Liver (tissue), 7 donors: ENCODE measurements at regions not wholly inside any gene's neighbourhood (a gene's known extent, or its start where the extent isn't known, plus 50 kb on each side); places are given as distances from the start of the nearest gene placed in this dataset.
"Not testable (repeated sequence)": the region's sequence is repeated elsewhere in the genome, so short reads cannot be mapped to it uniquely, and the experiment has no call there.

ENCODE experiments used
- DNase-seq: peaks from one replicate; pipeline ENCODE4 v3.0.0-alpha.2; 2017; ENCODE audit warnings: low spot score
- H3K27ac ChIP-seq, 2 donors: one replicate each; pipeline ENCODE4 v1.7.0; 2013; ENCODE audit warnings: inconsistent platforms in 2 of 2, low read length in 2 of 2, control low read depth in 1 of 2, low read depth in 1 of 2, mild to moderate bottlenecking in 1 of 2
- H3K27me3 ChIP-seq, 4 donors: one replicate each; pipeline versions ENCODE4 v1.6.1 to v1.7.0; 2013; ENCODE audit warnings: low read length in 3 of 4, inconsistent platforms in 1 of 4, mild to moderate bottlenecking in 1 of 4, moderate library complexity in 1 of 4; ENCODE audit not compliant: control insufficient read depth in 4 of 4, insufficient read depth in 4 of 4
- H3K36me3 ChIP-seq, 4 donors: one replicate each; pipeline versions ENCODE4 v1.6.1 to v1.7.0; 2013; ENCODE audit warnings: low read length in 3 of 4, mild to moderate bottlenecking in 3 of 4, low read depth in 1 of 4, moderate library complexity in 1 of 4; ENCODE audit not compliant: control insufficient read depth in 4 of 4, insufficient read depth in 3 of 4
- H3K4me1 ChIP-seq, 4 donors: one replicate each; pipeline versions ENCODE4 v1.6.1 to v1.7.0; 2013; ENCODE audit warnings: low read length in 3 of 4, mild to moderate bottlenecking in 3 of 4, moderate library complexity in 1 of 4; ENCODE audit not compliant: control insufficient read depth in 4 of 4, insufficient read depth in 4 of 4
- H3K4me3 ChIP-seq, 3 donors: one replicate each; pipeline versions ENCODE4 v1.6.1 to v1.7.0; 2013; ENCODE audit warnings: low read length in 3 of 3, control low read depth in 1 of 3, low read depth in 1 of 3, mild to moderate bottlenecking in 1 of 3
- H3K9ac ChIP-seq, 2 donors: one replicate each; pipeline ENCODE4 v1.7.0; 2013; ENCODE audit warnings: low read length in 2 of 2, mild to moderate bottlenecking in 2 of 2, moderate library complexity in 2 of 2, control low read depth in 1 of 2, low read depth in 1 of 2
- H3K9me3 ChIP-seq, 4 donors: one replicate each; pipeline versions ENCODE4 v1.6.1 to v1.7.0; 2013; ENCODE audit warnings: low read length in 3 of 4; ENCODE audit not compliant: control insufficient read depth in 4 of 4
- FOXA1 ChIP-seq: IDR thresholded peaks from 2 replicates; pipeline ENCODE4 v1.6.1; 2016; ENCODE audit warnings: antibody characterized with exemption
- GABPA ChIP-seq, 2 donors: IDR thresholded peaks in 1 of 2; conservative IDR thresholded peaks in 1 of 2; 2 replicates each; pipeline ENCODE4 v1.6.1; 2016; ENCODE audit warnings: antibody characterized with exemption in 2 of 2, mild to moderate bottlenecking in 1 of 2, moderate library complexity in 1 of 2
- HNF4A ChIP-seq, 2 donors: conservative IDR thresholded peaks; 2 replicates each; pipeline ENCODE4 v1.6.1; 2016; ENCODE audit warnings: antibody characterized with exemption in 2 of 2, mild to moderate bottlenecking in 2 of 2
- TAF1 ChIP-seq: conservative IDR thresholded peaks from 2 replicates; pipeline ENCODE4 v1.6.1; 2016; ENCODE audit warnings: antibody characterized with exemption, mild to moderate bottlenecking
- WGBS: extraction: QIAGEN DNeasy Blood & Tissue Kit; methylation state at CpG from one replicate; pipeline ENCODE4 v1.1.7; 2013; 5-methylcytosine and 5-hydroxymethylcytosine counted together
- TF ChIP-seq, protein P1 (sequence below): IDR thresholded peaks from 2 replicates; pipeline ENCODE4 v1.6.1; 2016; ENCODE audit warnings: antibody characterized with exemption
- donor health status: healthy.
- donor health status: healthy.
- donor health status: healthy.
- donor health status: healthy.

DNA sequence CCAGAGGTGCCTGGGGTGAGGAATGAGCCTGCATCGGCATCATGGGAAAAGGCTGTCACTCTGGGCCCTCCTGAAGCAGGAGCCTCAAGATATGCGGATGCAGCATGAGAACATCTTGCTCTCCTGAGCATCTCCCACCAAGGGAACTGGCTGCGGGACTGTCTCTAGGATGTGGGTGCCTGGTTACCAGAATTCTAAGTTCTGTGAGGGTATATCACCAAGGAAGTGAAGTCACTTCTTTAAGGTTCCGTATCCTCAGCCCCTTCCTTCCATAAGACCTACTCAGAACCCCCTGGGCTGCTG is 86.9 kb downstream of the GGTLC2 start:
- Histone ChIP-seq H3K9ac (no peak overlapping the region), H3K9me3 (no peaks in the 10 kb centered on the region), H3K4me1 (no peaks in the 10 kb centered on the region), H3K36me3 (no peaks in the 10 kb centered on the region), H3K27me3 (no peaks in the 10 kb centered on the region), H3K4me3 (no peak overlapping the region), H3K27ac (no peak overlapping the region)
- WGBS = 90% methylated on average over 4 of the region's 4 CpGs
- no peak for DNase-seq
- TF ChIP-seq, protein P1, sequence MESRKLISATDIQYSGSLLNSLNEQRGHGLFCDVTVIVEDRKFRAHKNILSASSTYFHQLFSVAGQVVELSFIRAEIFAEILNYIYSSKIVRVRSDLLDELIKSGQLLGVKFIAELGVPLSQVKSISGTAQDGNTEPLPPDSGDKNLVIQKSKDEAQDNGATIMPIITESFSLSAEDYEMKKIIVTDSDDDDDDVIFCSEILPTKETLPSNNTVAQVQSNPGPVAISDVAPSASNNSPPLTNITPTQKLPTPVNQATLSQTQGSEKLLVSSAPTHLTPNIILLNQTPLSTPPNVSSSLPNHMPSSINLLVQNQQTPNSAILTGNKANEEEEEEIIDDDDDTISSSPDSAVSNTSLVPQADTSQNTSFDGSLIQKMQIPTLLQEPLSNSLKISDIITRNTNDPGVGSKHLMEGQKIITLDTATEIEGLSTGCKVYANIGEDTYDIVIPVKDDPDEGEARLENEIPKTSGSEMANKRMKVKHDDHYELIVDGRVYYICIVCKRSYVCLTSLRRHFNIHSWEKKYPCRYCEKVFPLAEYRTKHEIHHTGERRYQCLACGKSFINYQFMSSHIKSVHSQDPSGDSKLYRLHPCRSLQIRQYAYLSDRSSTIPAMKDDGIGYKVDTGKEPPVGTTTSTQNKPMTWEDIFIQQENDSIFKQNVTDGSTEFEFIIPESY = no peak
- TF ChIP-seq GABPA (IDR thresholded peaks at IDR 0.05 in 1 of 2, conservative IDR thresholded peaks at IDR 0.05 in 1 of 2) = no peak
- no peak for TF ChIP-seq FOXA1
- no peak for TF ChIP-seq HNF4A (conservative IDR thresholded peaks at IDR 0.05)

DNA sequence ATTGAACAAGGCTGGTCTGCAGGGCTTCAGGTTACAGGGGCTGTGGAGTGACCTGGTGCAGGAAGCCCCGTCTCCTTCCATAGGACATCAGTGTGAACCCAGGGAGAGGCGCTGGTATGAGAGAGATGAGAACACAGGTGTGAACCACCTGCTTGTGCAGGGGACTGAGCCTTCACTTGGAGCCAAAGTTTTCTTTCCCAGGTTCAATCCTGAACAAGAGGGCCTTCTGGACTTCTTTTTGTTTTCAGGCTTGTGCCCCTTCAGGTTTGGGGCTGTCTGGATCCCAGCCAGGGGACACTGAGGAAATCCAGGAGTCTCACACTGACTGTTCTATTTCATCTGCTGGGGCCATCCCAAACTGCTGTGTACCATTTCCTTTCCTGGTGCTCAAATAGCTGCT is 88.6 kb downstream of the GGTLC2 start:
- H3K4me1 ChIP-seq, H3K27ac ChIP-seq: not testable (repeated sequence)
- 83% methylated on average over 2 of the region's 2 CpGs for WGBS

DNA sequence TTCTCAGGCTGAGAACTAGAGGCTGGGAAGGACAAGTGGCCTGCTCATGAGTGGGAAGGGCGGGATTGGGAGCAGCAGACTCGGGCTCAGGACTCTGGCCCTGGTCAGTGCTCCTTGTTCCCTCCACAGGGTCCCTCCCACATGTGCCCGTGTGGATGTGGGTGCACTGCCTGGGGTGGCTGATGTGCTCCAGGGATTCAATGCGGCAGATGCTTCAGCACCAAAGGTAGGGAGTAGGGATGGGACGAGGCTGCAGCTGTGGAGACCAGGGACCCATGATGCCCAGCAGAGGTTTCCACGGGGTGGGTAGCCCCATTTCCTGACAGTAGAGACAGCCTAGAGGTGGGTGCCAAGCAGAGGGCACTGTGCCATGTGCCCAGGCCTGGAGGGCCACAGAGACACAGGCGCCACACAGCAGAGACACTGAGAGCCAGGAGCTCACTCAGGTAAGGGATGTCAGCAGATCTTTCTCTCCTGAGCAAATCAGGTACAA is 89.5 kb downstream of the GGTLC2 start:
- no peaks in the 10 kb centered on the region for H3K4me1 ChIP-seq
- no peak for TF ChIP-seq TAF1
- no peaks in the 10 kb centered on the region for H3K36me3 ChIP-seq
- no peak overlapping the region for H3K9ac ChIP-seq
- H3K4me3 ChIP-seq = no peak overlapping the region
- H3K27ac ChIP-seq = no peak overlapping the region
- peaks cover 0 to 8% (median 0%) of the 10 kb centered on the region in 4 donors for H3K27me3 ChIP-seq
- H3K9me3 ChIP-seq = no peaks in the 10 kb centered on the region
- 83% methylated on average over 7 of the region's 7 CpGs for WGBS
- DNase-seq = no peak

More for the DNA sequence above, 88.6 kb downstream of the GGTLC2 start:
- H3K9me3 ChIP-seq, H3K27me3 ChIP-seq, H3K4me3 ChIP-seq, H3K9ac ChIP-seq, H3K36me3 ChIP-seq, DNase-seq: not testable (repeated sequence)

DNA sequence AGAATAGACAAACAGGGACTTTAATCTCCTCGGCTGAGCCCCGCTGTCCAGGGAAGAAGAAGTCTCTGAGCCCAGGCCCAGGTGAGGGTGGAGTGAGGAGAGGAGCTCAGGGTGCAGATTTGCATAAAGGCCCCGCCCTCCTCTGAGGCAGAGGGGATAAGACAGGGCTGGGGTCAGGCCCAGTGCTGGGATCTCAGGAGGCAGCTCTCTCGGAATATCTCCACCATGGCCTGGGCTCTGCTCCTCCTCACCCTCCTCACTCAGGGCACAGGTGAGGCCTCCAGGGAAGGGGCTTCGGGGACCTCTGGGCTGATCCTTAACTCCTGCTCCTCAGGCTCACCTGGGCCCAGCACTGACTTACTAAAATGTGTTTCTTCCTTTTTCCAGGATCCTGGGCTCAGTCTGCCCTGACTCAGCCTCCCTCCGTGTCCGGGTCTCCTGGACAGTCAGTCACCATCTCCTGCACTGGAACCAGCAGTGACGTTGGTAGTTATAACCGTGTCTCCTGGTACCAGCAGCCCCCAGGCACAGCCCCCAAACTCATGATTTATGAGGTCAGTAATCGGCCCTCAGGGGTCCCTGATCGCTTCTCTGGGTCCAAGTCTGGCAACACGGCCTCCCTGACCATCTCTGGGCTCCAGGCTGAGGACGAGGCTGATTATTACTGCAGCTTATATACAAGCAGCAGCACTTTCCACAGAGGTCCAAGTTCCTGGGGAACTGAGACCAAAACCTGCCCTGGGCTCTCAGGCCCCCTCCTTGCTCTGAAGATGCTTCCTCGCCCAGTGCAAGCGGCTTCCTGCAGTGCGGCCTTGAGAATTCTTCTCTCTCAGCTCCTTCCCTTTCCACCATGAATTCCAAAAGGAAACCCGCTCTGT is 90.2 kb downstream of the GGTLC2 start:
- H3K36me3 ChIP-seq, H3K4me1 ChIP-seq, H3K4me3 ChIP-seq, H3K9me3 ChIP-seq, H3K27ac ChIP-seq, H3K27me3 ChIP-seq, H3K9ac ChIP-seq: not testable (repeated sequence)
- 84% methylated on average over 17 of the region's 17 CpGs for WGBS
- peak; percentile 6 for DNase-seq

DNA sequence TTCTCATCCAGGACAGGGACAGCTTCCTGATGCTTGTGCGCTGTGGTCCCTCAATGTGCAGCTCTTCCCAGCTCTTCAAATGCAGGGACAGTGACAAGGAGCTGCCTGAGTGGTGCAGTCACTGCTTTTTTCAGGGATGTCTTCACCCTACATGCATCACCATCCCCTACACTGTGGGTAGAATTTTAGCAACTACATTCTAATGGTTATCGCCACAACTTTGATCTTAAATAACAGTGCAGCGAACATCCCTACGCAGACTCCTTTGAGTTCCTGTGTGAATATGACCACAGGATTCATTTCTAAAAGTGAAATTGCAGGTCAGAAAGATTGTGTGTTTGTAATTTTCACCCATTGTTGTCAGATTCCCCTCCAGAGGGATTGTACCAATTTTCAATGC is 90.9 kb downstream of the GGTLC2 start:
- not testable (repeated sequence) for DNase-seq, H3K27ac ChIP-seq, H3K9ac ChIP-seq, H3K4me3 ChIP-seq, H3K9me3 ChIP-seq, H3K36me3 ChIP-seq, H3K4me1 ChIP-seq, H3K27me3 ChIP-seq
- 93% methylated on average over 4 of the region's 4 CpGs for WGBS
